B cell (primary cell): ENCODE measurements at regions not wholly inside any gene's neighbourhood (a gene's known extent, or its start where the extent isn't known, plus 50 kb on each side); places are given as distances from the start of the nearest gene placed in this dataset.

Source experiments
- ATAC-seq: fragments of 200-7000 bp; cut with Tn5 transposase; one replicate; pipeline ENCODE4 v1.10.0; 2021; ENCODE audit warnings: low read depth, mild to moderate bottlenecking, moderate number of reproducible peaks, moderate library complexity
- CTCF ChIA-PET: fragments of 350-600 bp; sonication (Branson Sonifier 250); formaldehyde crosslinking; loops from one replicate; lab custom pipeline; 2021; ENCODE audit warnings: antibody characterized with exemption, inconsistent platforms; lab: Charles Lee
- POLR2A ChIA-PET: fragments of 350-600 bp; sonication (Branson Sonifier 250); formaldehyde crosslinking; loops from one replicate; lab custom pipeline; 2021; ENCODE audit warnings: antibody characterized with exemption; lab: Charles Lee
- DNase-seq: peaks from one replicate; pipeline ENCODE4 v3.0.0; 2013
- H2AFZ ChIP-seq: 2 replicates; pipeline ENCODE4 v1.6.1; 2012; ENCODE audit warnings: mild to moderate bottlenecking, low read depth, low read length; ENCODE audit not compliant: insufficient read depth, poor library complexity, severe bottlenecking
- H3K27ac ChIP-seq, 2 donors: 1 replicate in 1 of 2; 2 replicates in 1 of 2; pipeline ENCODE4 v1.5.1; 2012 to 2013; ENCODE audit warnings: low read length in 2 of 2, mild to moderate bottlenecking in 2 of 2, moderate library complexity in 1 of 2
- H3K27me3 ChIP-seq, 4 experiments: fragments of 200-600 bp in 1 of 4; sonication (generic) in 1 of 4; replicated peaks in 1 of 4; 1 replicate in 2 of 4; 2 replicates in 2 of 4; pipeline versions ENCODE4 v1.6.1 to v1.7.0; 2013 to 2016; ENCODE audit warnings: low read length in 3 of 4, mild to moderate bottlenecking in 2 of 4, mixed read lengths in 1 of 4, moderate library complexity in 1 of 4; ENCODE audit not compliant: insufficient read depth in 4 of 4, control insufficient read depth in 3 of 4; ENCODE audit errors: control extremely low read depth in 1 of 4
- H3K36me3 ChIP-seq, 2 experiments: replicated peaks in 1 of 2; 1 replicate in 1 of 2; 2 replicates in 1 of 2; pipeline versions ENCODE4 v1.6.1 to v1.7.1; 2013; ENCODE audit warnings: low read length in 1 of 2; ENCODE audit not compliant: insufficient read depth in 2 of 2, control insufficient read depth in 1 of 2; ENCODE audit errors: control extremely low read depth in 1 of 2, extremely low read depth in 1 of 2
- H3K4me1 ChIP-seq, 2 donors: fragments of 200-600 bp in 1 of 2; sonication (generic) in 1 of 2; 1 replicate in 1 of 2; 2 replicates in 1 of 2; pipeline versions ENCODE4 v1.5.1 to v1.6.1; 2013 to 2017; ENCODE audit warnings: low read length in 2 of 2; ENCODE audit not compliant: control insufficient read depth in 2 of 2, insufficient read depth in 2 of 2
- H3K4me2 ChIP-seq: replicated peaks from 2 replicates; pipeline ENCODE3; 2012; ENCODE audit warnings: mild to moderate bottlenecking, low read depth, low read length; ENCODE audit not compliant: poor library complexity, severe bottlenecking
- H3K4me3 ChIP-seq, 5 experiments: fragments of 200-600 bp in 1 of 5; sonication (generic) in 1 of 5; 1 replicate in 3 of 5; 2 replicates in 2 of 5; pipeline versions ENCODE4 v1.5.1 to v1.7.0; 2011 to 2016; ENCODE audit warnings: low read length in 4 of 5, mild to moderate bottlenecking in 4 of 5, low read depth in 2 of 5, control low read depth in 1 of 5, moderate library complexity in 1 of 5; ENCODE audit not compliant: insufficient read depth in 1 of 5; ENCODE audit errors: control extremely low read depth in 1 of 5, extremely low read depth in 1 of 5
- H3K79me2 ChIP-seq: fragments of 200-600 bp; sonication (generic); one replicate; pipeline ENCODE4 v1.6.0; 2016; ENCODE audit warnings: low read length; ENCODE audit not compliant: control insufficient read depth, insufficient read depth
- H3K9ac ChIP-seq: fragments of 200-600 bp; sonication (generic); 2 replicates; pipeline ENCODE4 v1.6.1; 2017; ENCODE audit warnings: mild to moderate bottlenecking, low read length, moderate library complexity
- H3K9me3 ChIP-seq, 3 donors: one replicate each; pipeline versions ENCODE4 v1.6.1 to v1.7.1; 2013; ENCODE audit warnings: low read length in 2 of 3; ENCODE audit not compliant: control insufficient read depth in 2 of 3, insufficient read depth in 1 of 3; ENCODE audit errors: control extremely low read depth in 1 of 3
- H4K20me1 ChIP-seq: 2 replicates; pipeline ENCODE4 v1.6.0; 2012; ENCODE audit warnings: mild to moderate bottlenecking, low read length; ENCODE audit not compliant: insufficient read depth, control insufficient read depth, poor library complexity, severe bottlenecking
- H3K27ac Mint-ChIP-seq: one replicate; pipeline ENCODE4 v1.8.0; 2021; ENCODE audit warnings: mixed read lengths
- H3K27me3 Mint-ChIP-seq: one replicate; pipeline ENCODE4 v1.8.0; 2021; ENCODE audit warnings: mixed read lengths
- H3K4me1 Mint-ChIP-seq: one replicate; pipeline ENCODE4 v1.8.0; 2021; ENCODE audit warnings: mixed read lengths
- H3K4me3 Mint-ChIP-seq: one replicate; pipeline ENCODE4 v1.8.0; 2021; ENCODE audit warnings: mixed read lengths
- H3K9me3 Mint-ChIP-seq: one replicate; pipeline ENCODE4 v1.8.0; 2022; ENCODE audit warnings: mixed read lengths; ENCODE audit not compliant: insufficient read depth
- CTCF ChIP-seq: fragments of 200-600 bp; IDR thresholded peaks from one replicate; pipeline ENCODE4 v1.8.0; 2022; ENCODE audit warnings: antibody characterized with exemption, mild to moderate bottlenecking
- EZH2 ChIP-seq: IDR thresholded peaks from 2 replicates; pipeline ENCODE4 v1.6.1; 2012; ENCODE audit warnings: borderline replicate concordance, low read depth, mild to moderate bottlenecking, moderate library complexity, low read length; ENCODE audit not compliant: insufficient read depth, poor library complexity, severe bottlenecking
- WGBS: methylation state at CpG from one replicate; pipeline ENCODE4 v1.1.5; 2013; ENCODE audit warnings: missing lambda C conversion rate; ENCODE audit not compliant: insufficient coverage; 5-methylcytosine and 5-hydroxymethylcytosine counted together
- intact Hi-C: fragments of 100-400 bp; cut with micrococcal nuclease; formaldehyde crosslinking; loops from one replicate; pipeline ENCODE4 v1.10.0; 2022

- H3K27me3 Mint-ChIP-seq: peaks cover 7% of the 10 kb centered on the region
- TF ChIP-seq EZH2: no peak
- no peak for TF ChIP-seq CTCF
- H3K36me3 ChIP-seq: no peaks in the 10 kb centered on the region
- ChIA-PET CTCF (no interaction called here), POLR2A (no interaction called here)
- no peaks in the 10 kb centered on the region for H3K27me3 ChIP-seq
- no peak overlapping the region for H3K4me2 ChIP-seq
- H3K27ac ChIP-seq: no peak overlapping the region
- no peaks in the 10 kb centered on the region for H3K4me1 ChIP-seq
- no peaks in the 10 kb centered on the region for H3K79me2 ChIP-seq
- H4K20me1 ChIP-seq: no peaks in the 10 kb centered on the region
- H3K4me3 Mint-ChIP-seq: no peak overlapping the region
- no peak overlapping the region for H3K9ac ChIP-seq
- no peaks in the 10 kb centered on the region for H3K9me3 ChIP-seq
- intact Hi-C loops: no loop called here
- no peak overlapping the region for H3K27ac Mint-ChIP-seq
- no peak overlapping the region for H3K4me3 ChIP-seq
- WGBS: 67% methylated on average over 1 of the region's 3 CpGs
- ATAC-seq (no peak), DNase-seq (no peak)
- no peaks in the 10 kb centered on the region for H3K4me1 Mint-ChIP-seq
- H2AFZ ChIP-seq: no peak overlapping the region
- H3K9me3 Mint-ChIP-seq: no peaks in the 10 kb centered on the region
These were observed 170.7 kb upstream of the ERBB4 start for GRCh38 chr2:212709280-212709679.

DNA sequence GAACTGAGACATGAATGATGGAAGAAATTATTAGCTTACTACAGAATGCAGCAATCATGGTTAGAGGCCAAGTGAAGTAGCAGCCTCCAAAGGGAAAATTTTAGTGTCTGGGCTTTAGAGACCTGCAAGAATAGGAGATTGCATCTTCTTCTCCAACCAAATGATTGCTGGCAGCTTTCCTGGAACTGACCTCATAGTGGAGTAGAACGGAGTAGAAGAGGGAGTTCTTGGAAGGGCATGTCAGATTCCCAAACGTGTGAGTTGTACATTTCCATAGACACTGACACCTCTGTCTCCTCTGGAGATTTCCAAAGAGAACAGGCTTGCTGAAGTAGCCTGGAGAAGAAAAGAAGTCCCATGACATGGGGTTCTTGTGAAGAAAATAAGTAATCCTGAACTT is 169.8 kb upstream of the ERBB4 start:
- no peak overlapping the region for H3K9ac ChIP-seq
- no peaks in the 10 kb centered on the region for H3K4me1 Mint-ChIP-seq
- H3K27ac Mint-ChIP-seq: no peak overlapping the region
- no peak overlapping the region for H3K4me3 ChIP-seq
- no peaks in the 10 kb centered on the region for H3K36me3 ChIP-seq
- no peaks in the 10 kb centered on the region for H3K79me2 ChIP-seq
- DNase-seq: no peak
- no peak overlapping the region for H2AFZ ChIP-seq
- H3K27me3 Mint-ChIP-seq: peaks cover 7% of the 10 kb centered on the region
- intact Hi-C loops: no loop called here
- ChIA-PET CTCF (no interaction called here), POLR2A (no interaction called here)
- no peaks in the 10 kb centered on the region for H4K20me1 ChIP-seq
- no peaks in the 10 kb centered on the region for H3K4me1 ChIP-seq
- no peak overlapping the region for H3K27ac ChIP-seq
- no peaks in the 10 kb centered on the region for H3K9me3 Mint-ChIP-seq
- TF ChIP-seq CTCF: no peak
- no peak for TF ChIP-seq EZH2
- no CpG with 5 or more reads among the region's 2 CpGs for WGBS
- no peak overlapping the region for H3K4me2 ChIP-seq
- no peaks in the 10 kb centered on the region for H3K9me3 ChIP-seq
- H3K27me3 ChIP-seq: no peaks in the 10 kb centered on the region
- H3K4me3 Mint-ChIP-seq: no peak overlapping the region
- ATAC-seq: no peak
